Calu3 (cell line): ENCODE measurements at regions not wholly inside any gene's neighbourhood (a gene's known extent, or its start where the extent isn't known, plus 50 kb on each side); places are given as distances from the start of the nearest gene placed in this dataset.

Source experiments
- BruUV-seq: library from RNA; stranded (reverse); fragments of 400-500 nt; replicated peaks from 2 replicates; lab custom pipeline; 2021; lab: Mats Ljungman, UMichigan
- CTCF ChIA-PET: fragments of 300-600 bp; sonication (Branson Sonifier 250); formaldehyde crosslinking; loops from one replicate; lab custom pipeline; 2022; ENCODE audit warnings: antibody characterized with exemption; lab: Charles Lee
- DNase-seq: peaks from one replicate; pipeline ENCODE4 v3.0.0; 2022
- H3K27ac Mint-ChIP-seq: one replicate; pipeline ENCODE4 v1.8.0; 2022; ENCODE audit warnings: mixed read lengths; ENCODE audit not compliant: unreplicated experiment
- H3K27me3 Mint-ChIP-seq: one replicate; pipeline ENCODE4 v1.8.0; 2022; ENCODE audit warnings: mixed read lengths; ENCODE audit not compliant: unreplicated experiment
- H3K36me3 Mint-ChIP-seq: one replicate; pipeline ENCODE4 v1.8.0; 2022; ENCODE audit warnings: mild to moderate bottlenecking, moderate library complexity, mixed read lengths; ENCODE audit not compliant: insufficient read depth, unreplicated experiment
- H3K4me1 Mint-ChIP-seq: one replicate; pipeline ENCODE4 v1.8.0; 2022; ENCODE audit warnings: mild to moderate bottlenecking, low read depth, mixed read lengths; ENCODE audit not compliant: unreplicated experiment
- H3K4me3 Mint-ChIP-seq: one replicate; pipeline ENCODE4 v1.8.0; 2022; ENCODE audit warnings: mild to moderate bottlenecking, low read depth, moderate library complexity, mixed read lengths; ENCODE audit not compliant: unreplicated experiment
- H3K9me3 Mint-ChIP-seq: one replicate; pipeline ENCODE4 v1.8.0; 2022; ENCODE audit warnings: low read depth, mixed read lengths; ENCODE audit not compliant: unreplicated experiment
- CTCF ChIP-seq: fragments of 200-600 bp; IDR thresholded peaks from one replicate; pipeline ENCODE4 v1.8.0; 2022; ENCODE audit warnings: antibody characterized with exemption; ENCODE audit not compliant: unreplicated experiment
- intact Hi-C: fragments of 100-400 bp; cut with micrococcal nuclease; formaldehyde crosslinking; loops from one replicate; pipeline ENCODE4 v1.10.0; 2022; ENCODE audit not compliant: unreplicated experiment

- H3K4me1 Mint-ChIP-seq, result no peaks in the 10 kb centered on the region
- no peak for DNase-seq
Measured at GRCh38 chr14:25942090-25942489, 655.7 kb downstream of the NOVA1 start.

GRCh38 chr14:25933731-25934130 lies 664.1 kb downstream of the NOVA1 start:
- Mint-ChIP-seq H3K9me3 (peaks cover 6% of the 10 kb centered on the region), H3K4me1 (no peaks in the 10 kb centered on the region), H3K36me3 (no peaks in the 10 kb centered on the region), H3K27me3 (no peaks in the 10 kb centered on the region), H3K27ac (no peak overlapping the region), H3K4me3 (no peak overlapping the region)
- intact Hi-C loops, result no loop called here
- DNase-seq, result no peak
- no peak for TF ChIP-seq CTCF
- no TSS peak for BruUV-seq
- CTCF ChIA-PET, result no interaction called here

More at GRCh38 chr14:25942090-25942489, 655.7 kb downstream of the NOVA1 start:
- Mint-ChIP-seq H3K4me3 (no peak overlapping the region), H3K36me3 (no peaks in the 10 kb centered on the region), H3K27me3 (no peaks in the 10 kb centered on the region), H3K9me3 (peaks cover 2% of the 10 kb centered on the region), H3K27ac (no peak overlapping the region)
- CTCF ChIA-PET, result interaction anchor here (0.6 kb wide), 1 partner anchor 14 kb away, joined by 4 read pairs; no protein-coding TSS in a partner anchor
- no TSS peak for BruUV-seq
- no peak for TF ChIP-seq CTCF
- intact Hi-C loops, result no loop called here

GRCh38 chr14:25929881-25930615 lies 667.8 kb downstream of the NOVA1 start:
- H3K4me3 Mint-ChIP-seq, result no peak overlapping the region
- no TSS peak for BruUV-seq
- no peak for DNase-seq
- TF ChIP-seq CTCF, result no peak
- H3K9me3 Mint-ChIP-seq, result peaks cover 9% of the 10 kb centered on the region
- no peaks in the 10 kb centered on the region for H3K4me1 Mint-ChIP-seq
- H3K36me3 Mint-ChIP-seq, result no peaks in the 10 kb centered on the region
- CTCF ChIA-PET, result no interaction called here
- intact Hi-C loops, result no loop called here
- no peaks in the 10 kb centered on the region for H3K27me3 Mint-ChIP-seq
- no peak overlapping the region for H3K27ac Mint-ChIP-seq

GRCh38 chr14:25911831-25912230 lies 686.0 kb downstream of the NOVA1 start:
- no peak for DNase-seq
- Mint-ChIP-seq H3K4me3 (no peak overlapping the region), H3K27ac (no peak overlapping the region), H3K36me3 (no peaks in the 10 kb centered on the region), H3K9me3 (peaks cover 10% of the 10 kb centered on the region), H3K4me1 (no peaks in the 10 kb centered on the region), H3K27me3 (no peaks in the 10 kb centered on the region)
- no peak for TF ChIP-seq CTCF
- CTCF ChIA-PET, result no interaction called here
- BruUV-seq, result no TSS peak
- intact Hi-C loops, result no loop called here
